Natural killer cell (primary cell): ENCODE measurements at regions not wholly inside any gene's neighbourhood (a gene's known extent, or its start where the extent isn't known, plus 50 kb on each side); places are given as distances from the start of the nearest gene placed in this dataset.

Experiments used
- ATAC-seq, 3 donors: fragments of 150-1000 bp in 2 of 3; fragments of 200-7000 bp in 1 of 3; cut with Tn5 transposase; 1 replicate in 1 of 3; 2 replicates in 2 of 3; pipeline ENCODE4 v1.10.0; 2021; ENCODE audit warnings: mild to moderate bottlenecking in 2 of 3, moderate library complexity in 2 of 3
- DNase-seq, 2 donors: peaks; one replicate each; pipeline versions ENCODE4 v3.0.0 to v3.0.0-alpha.2; 2013 to 2021; ENCODE audit warnings: mixed read lengths in 1 of 2
- H3K27ac ChIP-seq: one replicate; pipeline ENCODE4 v1.5.1; 2013; ENCODE audit warnings: mild to moderate bottlenecking, low read length
- H3K27me3 ChIP-seq: one replicate; pipeline ENCODE4 v1.6.1; 2013; ENCODE audit warnings: low read length; ENCODE audit not compliant: control insufficient read depth, insufficient read depth
- H3K36me3 ChIP-seq: one replicate; pipeline ENCODE4 v1.6.1; 2013; ENCODE audit warnings: low read length; ENCODE audit not compliant: control insufficient read depth, insufficient read depth
- H3K4me1 ChIP-seq: one replicate; pipeline ENCODE4 v1.6.1; 2013; ENCODE audit warnings: low read length; ENCODE audit not compliant: control insufficient read depth, insufficient read depth
- H3K4me3 ChIP-seq: one replicate; pipeline ENCODE4 v1.5.1; 2013; ENCODE audit warnings: low read length
- H3K9me3 ChIP-seq: one replicate; pipeline ENCODE4 v1.6.1; 2013; ENCODE audit warnings: low read length; ENCODE audit not compliant: control insufficient read depth, insufficient read depth
- H3K27ac Mint-ChIP-seq, 2 donors: one replicate each; pipeline ENCODE4 v1.8.0; 2022; ENCODE audit warnings: mild to moderate bottlenecking in 2 of 2, mixed read lengths in 2 of 2, moderate library complexity in 1 of 2
- H3K27me3 Mint-ChIP-seq, 2 donors: one replicate each; pipeline ENCODE4 v1.8.0; 2022; ENCODE audit warnings: low read depth in 2 of 2, mixed read lengths in 2 of 2
- H3K36me3 Mint-ChIP-seq: one replicate; pipeline ENCODE4 v1.8.0; 2022; ENCODE audit warnings: mixed read lengths
- H3K4me1 Mint-ChIP-seq, 2 donors: one replicate each; pipeline ENCODE4 v1.8.0; 2022; ENCODE audit warnings: mixed read lengths in 2 of 2
- H3K4me3 Mint-ChIP-seq: one replicate; pipeline ENCODE4 v1.8.0; 2022; ENCODE audit warnings: mild to moderate bottlenecking, moderate library complexity, mixed read lengths
- H3K9me3 Mint-ChIP-seq, 2 donors: one replicate each; pipeline ENCODE4 v1.8.0; 2022; ENCODE audit warnings: mixed read lengths in 2 of 2
- WGBS: methylation state at CpG from one replicate; pipeline ENCODE4 v1.1.7; 2013; ENCODE audit warnings: missing lambda C conversion rate; ENCODE audit not compliant: insufficient coverage; 5-methylcytosine and 5-hydroxymethylcytosine counted together
- intact Hi-C: fragments of 100-400 bp; cut with micrococcal nuclease; formaldehyde crosslinking; loops from one replicate; pipeline ENCODE4 v1.14.2; 2022
- TF ChIP-seq, protein P1 (sequence below): fragments of 200-600 bp; IDR thresholded peaks from one replicate; pipeline ENCODE4 v1.8.0; 2022; ENCODE audit warnings: antibody characterized with exemption

DNA sequence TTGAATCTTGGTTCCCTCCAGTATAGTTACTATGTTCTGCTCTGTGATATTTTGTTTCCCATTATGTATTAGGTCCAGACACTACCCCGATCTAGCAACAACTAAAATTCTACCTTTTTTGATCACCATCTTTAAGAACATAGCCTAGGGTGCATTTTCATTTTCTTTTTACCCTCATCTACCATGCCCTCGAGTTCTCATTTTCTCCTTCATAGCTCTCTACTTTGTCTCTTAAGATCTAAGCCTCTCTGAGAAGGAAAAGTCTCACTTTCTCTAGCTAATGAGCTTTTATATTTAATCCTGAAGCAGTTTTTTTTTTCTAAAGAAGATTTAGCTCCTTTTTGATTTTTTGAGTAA lies 1089.4 kb upstream of the SLC39A10 start:
- DNase-seq (no peak), ATAC-seq (no peak)
- Histone ChIP-seq H3K4me1 (no peaks in the 10 kb centered on the region), H3K27ac (no peak overlapping the region), H3K4me3 (no peak overlapping the region), H3K9me3 (no peaks in the 10 kb centered on the region), H3K36me3 (no peaks in the 10 kb centered on the region), H3K27me3 (no peaks in the 10 kb centered on the region)
- intact Hi-C loops = no loop called here
- Mint-ChIP-seq H3K9me3 (peaks cover 6 to 9% of the 10 kb centered on the region in 2 donors), H3K4me3 (no peak overlapping the region), H3K4me1 (no peaks in the 10 kb centered on the region), H3K36me3 (no peaks in the 10 kb centered on the region), H3K27me3 (no peaks in the 10 kb centered on the region), H3K27ac (no peak overlapping the region)
- 71% methylated on average over 2 of the region's 2 CpGs for WGBS
- TF ChIP-seq, protein P1, sequence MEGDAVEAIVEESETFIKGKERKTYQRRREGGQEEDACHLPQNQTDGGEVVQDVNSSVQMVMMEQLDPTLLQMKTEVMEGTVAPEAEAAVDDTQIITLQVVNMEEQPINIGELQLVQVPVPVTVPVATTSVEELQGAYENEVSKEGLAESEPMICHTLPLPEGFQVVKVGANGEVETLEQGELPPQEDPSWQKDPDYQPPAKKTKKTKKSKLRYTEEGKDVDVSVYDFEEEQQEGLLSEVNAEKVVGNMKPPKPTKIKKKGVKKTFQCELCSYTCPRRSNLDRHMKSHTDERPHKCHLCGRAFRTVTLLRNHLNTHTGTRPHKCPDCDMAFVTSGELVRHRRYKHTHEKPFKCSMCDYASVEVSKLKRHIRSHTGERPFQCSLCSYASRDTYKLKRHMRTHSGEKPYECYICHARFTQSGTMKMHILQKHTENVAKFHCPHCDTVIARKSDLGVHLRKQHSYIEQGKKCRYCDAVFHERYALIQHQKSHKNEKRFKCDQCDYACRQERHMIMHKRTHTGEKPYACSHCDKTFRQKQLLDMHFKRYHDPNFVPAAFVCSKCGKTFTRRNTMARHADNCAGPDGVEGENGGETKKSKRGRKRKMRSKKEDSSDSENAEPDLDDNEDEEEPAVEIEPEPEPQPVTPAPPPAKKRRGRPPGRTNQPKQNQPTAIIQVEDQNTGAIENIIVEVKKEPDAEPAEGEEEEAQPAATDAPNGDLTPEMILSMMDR = no peak

DNA sequence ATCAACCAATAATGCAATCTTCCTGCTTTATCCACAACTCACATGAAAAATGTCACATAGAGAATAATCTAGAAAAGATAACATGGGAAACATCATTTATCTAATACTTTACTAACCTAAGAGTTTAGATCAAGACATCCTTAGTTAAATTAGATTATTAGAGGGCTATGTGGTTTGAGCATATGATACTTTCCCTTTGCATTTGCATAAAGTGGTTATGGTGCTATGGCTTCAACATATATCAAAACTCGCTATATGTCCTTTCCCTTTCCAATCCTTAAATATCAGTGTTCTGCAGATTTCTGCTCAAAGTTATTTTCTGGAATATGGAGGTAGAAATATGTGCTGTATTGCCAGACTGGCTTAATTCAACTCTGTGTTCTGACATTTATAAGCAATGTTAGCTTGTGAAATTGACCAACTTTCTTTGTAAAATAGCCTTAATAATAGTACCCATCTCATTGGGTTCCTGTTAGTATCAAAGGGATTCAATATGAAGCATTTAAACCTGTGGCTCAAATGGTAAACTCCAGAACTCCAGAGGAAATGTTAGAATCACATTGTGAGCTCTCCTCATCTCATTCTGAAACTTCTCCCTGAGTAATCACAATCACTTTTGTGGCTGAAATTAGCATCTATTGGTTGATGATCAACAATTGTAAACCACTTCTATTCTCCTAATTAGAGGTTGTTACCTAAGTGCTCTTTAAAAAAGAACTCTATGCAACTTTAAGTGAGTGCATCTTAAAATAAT lies 1089.9 kb upstream of the SLC39A10 start:
- TF ChIP-seq, protein P1 = no peak
- H3K27me3 Mint-ChIP-seq = no peaks in the 10 kb centered on the region
- no peaks in the 10 kb centered on the region for H3K36me3 ChIP-seq
- ATAC-seq (no peak), DNase-seq (no peak)
- H3K4me3 Mint-ChIP-seq = no peak overlapping the region
- no peaks in the 10 kb centered on the region for H3K9me3 ChIP-seq
- no peak overlapping the region for H3K4me3 ChIP-seq
- no peaks in the 10 kb centered on the region for H3K4me1 ChIP-seq
- H3K36me3 Mint-ChIP-seq = no peaks in the 10 kb centered on the region
- no peaks in the 10 kb centered on the region for H3K27me3 ChIP-seq
- H3K27ac Mint-ChIP-seq = no peak overlapping the region
- H3K4me1 Mint-ChIP-seq = no peaks in the 10 kb centered on the region
- WGBS = no CpG with 5 or more reads among the region's 1 CpG
- intact Hi-C loops = no loop called here
- no peak overlapping the region for H3K27ac ChIP-seq
- peaks cover 6 to 8% of the 10 kb centered on the region in 2 donors for H3K9me3 Mint-ChIP-seq

DNA sequence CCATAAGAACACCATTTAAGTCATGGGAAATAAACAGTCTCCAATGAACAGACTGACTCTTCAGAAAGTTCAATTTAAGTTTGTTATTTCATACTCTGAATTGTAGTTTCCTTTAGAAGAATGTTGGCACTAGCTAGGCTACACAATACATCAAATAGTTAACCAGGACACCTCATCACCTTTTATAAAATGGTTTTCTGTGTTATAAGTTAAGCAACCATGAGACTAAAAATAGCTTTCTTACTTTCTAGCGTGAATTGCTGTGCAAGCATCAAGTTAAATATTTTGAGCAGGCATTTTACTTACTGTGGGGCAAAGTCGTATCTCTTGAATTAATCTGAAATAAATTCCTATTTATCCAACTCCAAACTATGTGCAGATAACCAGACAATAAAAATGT lies 1092.6 kb upstream of the SLC39A10 start:
- no peaks in the 10 kb centered on the region for H3K36me3 ChIP-seq

More for the DNA sequence above, 1092.6 kb upstream of the SLC39A10 start:
- Histone ChIP-seq H3K9me3 (peaks cover 3% of the 10 kb centered on the region), H3K4me1 (no peaks in the 10 kb centered on the region), H3K27ac (no peak overlapping the region), H3K27me3 (no peaks in the 10 kb centered on the region), H3K4me3 (no peak overlapping the region)
- H3K4me3 Mint-ChIP-seq = no peak overlapping the region
- H3K27ac Mint-ChIP-seq = no peak overlapping the region
- intact Hi-C loops = no loop called here
- TF ChIP-seq, protein P1 = no peak
- H3K9me3 Mint-ChIP-seq = peaks cover 4 to 10% of the 10 kb centered on the region in 2 donors
- H3K36me3 Mint-ChIP-seq = no peaks in the 10 kb centered on the region
- WGBS = 100% methylated on average over 1 of the region's 2 CpGs
- H3K4me1 Mint-ChIP-seq = no peaks in the 10 kb centered on the region
- ATAC-seq (no peak), DNase-seq (no peak)
- no peaks in the 10 kb centered on the region for H3K27me3 Mint-ChIP-seq
